GM18858 (cell line): ENCODE measurements at regions not wholly inside any gene's neighbourhood (a gene's known extent, or its start where the extent isn't known, plus 50 kb on each side); places are given as distances from the start of the nearest gene placed in this dataset.

Source experiments
- ATAC-seq: cut with Tn5 transposase; IDR thresholded peaks from one replicate; pipeline ENCODE4 v1.9.1; 2021; ENCODE audit not compliant: unreplicated experiment

DNA sequence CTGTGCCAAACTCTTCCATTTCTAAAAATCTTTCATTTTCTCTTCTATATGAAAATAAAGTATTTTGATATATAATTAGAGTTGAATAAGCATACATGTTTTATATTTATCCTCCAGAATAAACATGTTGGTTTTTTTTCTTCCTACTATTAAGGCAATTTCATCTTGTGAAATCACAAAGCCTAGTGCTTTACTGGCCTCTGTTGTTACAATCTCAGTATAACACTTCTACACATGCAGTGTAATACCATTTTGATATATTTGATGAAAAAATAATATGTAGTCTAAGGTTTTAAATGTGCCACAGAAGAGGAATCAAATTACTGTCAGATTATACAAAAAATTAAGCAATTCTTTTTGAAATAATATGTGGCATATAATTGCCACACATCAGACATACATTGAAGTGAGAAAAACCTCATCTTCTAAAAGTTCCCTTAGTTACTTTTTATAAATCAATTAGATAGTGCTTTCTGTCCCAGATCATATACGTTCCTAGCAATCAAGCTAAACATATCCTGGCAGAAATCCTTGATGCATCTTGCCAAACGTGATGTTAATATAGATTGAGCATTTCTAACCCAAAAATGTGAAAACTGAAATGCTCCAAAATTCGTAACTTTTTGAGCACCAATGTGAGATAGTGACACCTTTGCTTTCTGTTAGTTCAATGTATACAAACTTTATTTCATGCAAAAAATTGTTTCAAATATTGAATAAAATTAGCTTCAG lies 225.1 kb upstream of the MANEA start:
- no peak for ATAC-seq

DNA sequence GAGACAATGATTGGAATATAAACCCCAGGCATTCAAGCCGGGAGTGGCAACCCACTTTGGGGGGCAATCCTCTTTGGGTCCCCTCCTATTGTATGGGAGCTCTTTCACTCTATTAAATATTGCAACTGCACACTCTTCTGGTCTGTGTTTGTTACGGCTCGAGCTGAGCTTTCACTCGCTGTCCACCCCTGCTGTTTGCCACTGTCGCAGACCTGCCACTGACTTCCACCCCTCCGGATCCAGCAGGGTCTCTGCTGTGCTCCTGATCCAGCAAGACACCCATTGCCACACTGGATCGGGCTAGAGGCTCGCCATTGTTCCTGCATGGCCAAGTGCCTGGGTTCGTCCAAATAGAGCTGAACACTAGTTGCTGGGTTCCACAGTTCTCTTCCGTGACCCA lies 222.8 kb upstream of the MANEA start:
- ATAC-seq, result no peak

DNA sequence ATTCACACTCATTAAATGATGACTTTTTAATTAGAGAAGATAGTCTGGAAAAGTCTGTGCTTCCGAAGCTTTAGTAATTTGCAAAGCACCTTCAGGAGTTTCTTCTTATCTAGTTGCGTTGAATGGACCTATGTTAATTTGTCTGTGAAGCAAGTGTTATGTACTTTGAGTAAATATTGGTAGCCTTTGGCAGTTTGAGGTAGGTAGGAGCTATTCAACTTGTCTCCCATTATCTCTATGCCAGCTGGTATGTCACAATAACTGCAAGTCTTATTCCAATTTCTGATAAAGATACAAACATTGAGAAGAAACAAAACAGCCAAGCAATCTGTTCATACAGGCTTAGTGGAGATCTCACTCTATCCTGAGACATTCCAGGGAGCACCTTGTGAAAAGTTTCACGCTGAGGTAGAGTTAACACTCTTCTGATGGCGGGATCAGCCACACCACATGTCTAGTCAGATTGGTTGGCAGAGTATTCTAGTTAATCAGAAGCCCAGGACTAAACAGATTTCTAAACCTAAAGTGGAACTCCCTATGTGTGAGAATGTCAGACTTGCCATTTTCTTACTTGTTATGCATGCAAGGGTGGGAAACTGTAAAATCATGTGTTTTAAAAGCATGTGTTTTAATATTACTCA lies 219.8 kb upstream of the MANEA start:
- ATAC-seq, result no peak

DNA sequence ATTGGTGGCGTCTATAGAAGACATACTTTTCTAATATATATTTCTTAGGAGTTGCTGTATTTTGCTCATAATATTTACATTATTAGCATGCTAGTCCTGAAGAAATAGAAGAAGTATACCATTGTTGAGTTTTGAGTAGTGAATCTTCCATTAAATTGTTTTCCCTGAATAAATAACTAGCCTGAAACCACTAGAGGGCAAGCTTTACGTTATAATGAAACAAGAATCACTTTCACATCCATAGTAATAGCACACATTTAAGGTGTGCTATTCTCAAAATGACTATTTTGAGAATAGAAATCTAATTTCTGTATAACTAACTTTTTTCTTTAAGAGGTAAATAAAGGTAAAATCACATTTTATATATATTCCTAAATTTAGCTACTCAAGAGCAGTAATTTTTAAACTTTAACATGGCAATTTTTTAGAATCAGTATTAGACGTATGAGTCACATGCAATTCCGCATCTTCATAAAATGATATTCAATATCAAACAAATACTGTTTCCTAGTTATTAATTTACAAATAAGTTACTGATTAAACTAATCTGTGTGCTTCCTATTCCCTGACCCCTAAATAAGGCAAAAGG lies 213.2 kb upstream of the MANEA start:
- ATAC-seq, result peak; percentile 91

DNA sequence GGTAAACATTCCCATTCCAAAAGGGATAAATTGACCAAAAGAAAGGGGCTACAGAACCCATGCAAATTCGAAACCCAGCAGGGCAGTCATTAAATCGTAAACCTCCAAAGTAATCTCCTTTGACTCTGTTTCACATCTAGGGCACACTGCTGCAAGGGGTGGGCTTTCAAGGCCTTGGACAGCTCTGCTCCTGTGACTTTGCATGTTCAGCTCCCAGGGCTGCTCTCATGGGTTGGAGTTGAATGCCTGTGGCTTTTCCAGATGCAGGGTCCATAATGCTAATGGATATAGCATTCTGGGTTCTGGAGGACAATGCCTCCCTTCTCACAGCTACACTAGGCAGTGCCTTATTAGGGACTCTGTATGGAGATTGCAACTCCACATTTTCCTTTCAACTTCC lies 211.9 kb upstream of the MANEA start:
- ATAC-seq, result no peak

DNA sequence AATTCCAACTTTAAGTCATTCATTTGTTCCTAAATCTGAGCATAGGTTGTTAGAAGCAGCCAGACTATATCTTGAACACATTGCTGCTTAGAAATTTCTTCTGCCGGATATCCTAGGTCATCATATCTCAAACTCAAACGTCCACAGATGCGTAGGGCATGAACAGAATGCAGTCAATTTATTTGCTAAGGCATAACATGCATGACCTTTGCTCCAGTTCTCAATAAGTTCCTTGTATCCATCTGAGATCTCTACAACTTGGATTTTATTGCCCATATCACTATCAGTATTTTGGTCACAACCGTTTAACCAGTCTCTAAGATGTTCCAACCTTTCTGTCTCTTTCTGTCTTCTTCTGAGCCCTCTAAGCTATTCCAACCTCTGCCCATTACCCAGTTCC lies 210.9 kb upstream of the MANEA start:
- ATAC-seq, result no peak

DNA sequence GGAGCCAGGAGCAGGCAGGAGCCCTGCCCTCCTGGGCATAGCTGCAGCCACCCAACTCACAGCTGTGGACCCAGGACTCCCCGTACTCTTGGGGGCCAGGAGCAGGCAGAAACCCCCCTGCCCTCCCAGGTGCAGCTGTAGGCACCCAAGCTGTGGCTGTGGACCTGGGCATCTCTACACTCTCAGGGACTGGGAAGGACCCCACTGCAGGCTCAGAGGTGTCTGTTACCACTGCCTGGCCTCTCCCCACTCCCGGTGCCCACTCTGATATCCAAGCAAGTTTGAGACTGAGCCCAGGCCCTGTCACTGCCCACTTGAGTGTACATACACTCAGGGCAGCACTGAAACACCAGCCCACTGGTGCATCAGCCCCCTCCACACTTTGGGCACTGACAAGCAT lies 193.5 kb upstream of the MANEA start:
- no peak for ATAC-seq

DNA sequence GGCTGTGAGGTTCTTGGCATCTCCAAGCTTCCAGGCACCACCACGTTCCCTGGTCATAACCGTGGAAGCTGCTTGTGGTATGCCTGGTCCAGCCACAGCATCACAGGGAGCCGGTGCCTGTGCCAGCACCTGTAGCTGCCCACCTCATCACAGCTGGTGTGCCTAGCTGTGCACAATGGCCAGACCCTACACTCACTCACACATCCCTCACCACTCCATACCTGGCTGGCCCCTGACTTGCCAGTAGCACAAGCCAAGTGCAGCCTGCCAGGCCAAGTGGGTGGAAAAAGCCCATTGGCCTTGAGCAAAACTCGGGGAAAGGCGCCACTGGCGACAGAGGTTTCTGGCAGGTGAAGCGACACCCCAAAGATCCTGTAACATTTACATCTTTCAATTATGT lies 192.3 kb upstream of the MANEA start:
- no peak for ATAC-seq

DNA sequence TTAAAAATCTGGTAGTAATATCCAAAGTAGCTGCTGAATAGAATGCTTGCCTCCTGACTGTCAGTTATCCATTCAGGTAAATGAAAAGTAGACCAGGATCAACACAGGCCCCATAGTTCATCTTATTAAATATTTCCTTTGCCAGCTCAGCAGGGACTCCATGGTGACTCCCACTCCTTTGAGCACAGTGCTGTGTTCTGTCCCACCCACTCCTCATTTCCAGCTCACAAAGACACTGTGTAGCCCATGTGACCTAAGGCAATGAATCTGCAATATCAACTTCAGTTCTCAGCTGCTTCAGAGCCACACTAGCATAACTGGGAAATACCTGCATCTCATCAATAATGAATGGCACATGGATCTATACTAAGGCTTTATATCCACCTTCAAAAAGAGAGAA lies 189.5 kb upstream of the MANEA start:
- ATAC-seq, result no peak

DNA sequence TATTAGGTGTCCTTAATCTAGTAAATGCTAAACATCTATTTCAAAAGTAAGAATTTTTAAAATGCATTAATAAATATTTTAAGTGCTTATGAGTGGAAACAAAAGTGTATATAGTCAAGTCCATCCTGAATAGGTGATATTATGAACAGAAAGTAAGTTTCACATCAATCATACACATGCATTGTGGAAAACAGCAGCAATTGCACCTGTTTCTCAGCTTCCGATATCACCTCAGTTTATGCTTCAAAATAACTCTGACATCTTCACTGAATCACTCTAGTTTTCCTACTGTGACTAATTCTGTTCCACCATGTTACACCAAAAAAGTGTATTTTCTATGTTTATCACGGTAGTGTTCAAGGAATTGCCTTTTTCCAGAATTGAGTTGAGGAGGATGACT lies 172.6 kb upstream of the MANEA start:
- ATAC-seq, result no peak

DNA sequence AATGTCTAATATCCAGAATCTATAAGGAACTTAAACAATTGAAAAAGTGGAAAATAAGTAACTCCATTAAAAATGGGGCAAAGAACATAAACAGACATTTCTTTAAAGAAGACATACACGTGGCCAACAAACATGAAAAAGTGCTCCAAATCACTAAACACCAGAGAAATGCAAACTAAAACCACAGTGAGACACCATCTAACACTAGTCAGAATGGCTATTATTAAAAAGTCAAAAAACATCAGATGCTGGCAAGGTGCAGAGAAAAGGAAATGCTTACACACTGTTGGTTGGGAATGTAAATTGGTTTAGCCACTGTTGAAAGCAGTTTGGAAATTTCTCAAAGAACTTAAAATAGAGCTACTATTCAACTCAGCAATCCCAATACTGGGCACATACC lies 169.2 kb upstream of the MANEA start:
- no peak for ATAC-seq

DNA sequence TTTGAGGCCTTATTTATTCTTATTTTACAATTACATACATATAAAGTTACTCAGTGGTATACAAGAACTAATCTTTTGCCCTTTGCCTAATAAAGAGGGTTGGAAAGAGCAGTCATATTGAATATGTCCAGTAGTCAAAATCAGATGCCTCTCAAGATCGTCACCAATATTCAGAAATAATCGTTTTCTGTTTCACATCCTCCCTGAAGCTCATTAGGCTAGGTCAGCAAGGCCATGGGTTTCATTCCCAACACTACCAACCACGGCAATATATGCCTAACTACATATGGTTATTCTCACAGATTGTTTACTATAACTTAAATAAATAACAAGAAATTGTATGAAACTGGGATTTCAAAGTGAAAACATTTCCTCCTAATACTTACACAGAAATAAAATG lies 167.2 kb upstream of the MANEA start:
- no peak for ATAC-seq

DNA sequence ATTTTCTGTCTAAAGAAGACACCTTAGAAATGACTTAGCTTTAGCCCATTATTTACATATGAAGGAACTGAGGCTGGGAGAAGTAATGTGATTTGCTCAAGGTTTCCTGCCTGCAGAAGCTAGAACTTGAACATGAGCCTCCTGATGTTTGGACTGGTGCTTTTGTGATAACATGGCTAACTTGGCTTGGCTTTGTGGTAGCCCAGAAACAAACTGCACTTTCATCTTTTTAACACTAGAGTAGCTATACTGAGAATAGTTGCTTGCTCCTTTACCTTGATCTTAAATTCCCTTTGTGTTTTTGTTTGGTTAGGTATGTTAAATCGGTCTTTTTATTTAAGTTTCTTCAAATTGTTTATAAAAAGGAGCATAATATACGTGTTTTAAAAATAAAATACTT lies 163.5 kb upstream of the MANEA start:
- no peak for ATAC-seq

DNA sequence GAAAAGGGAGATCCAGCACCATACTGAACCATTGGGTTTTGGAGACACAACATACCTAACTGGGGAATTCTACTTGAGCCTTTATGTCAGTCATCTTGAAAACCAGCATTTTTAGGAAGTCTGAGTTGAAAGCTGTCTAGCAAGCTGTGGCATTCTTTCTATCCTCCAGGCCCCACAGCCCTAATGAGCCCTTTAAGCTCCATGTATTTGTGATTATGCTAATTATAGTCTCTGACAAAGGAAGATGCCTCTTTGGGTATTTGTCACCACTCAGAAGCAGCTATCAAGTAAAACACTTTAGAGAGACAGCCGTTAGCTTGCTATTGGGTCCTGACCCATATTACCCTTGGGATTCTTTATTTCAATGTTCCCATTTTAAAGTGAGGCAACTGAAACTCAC lies 159.5 kb upstream of the MANEA start:
- no peak for ATAC-seq

DNA sequence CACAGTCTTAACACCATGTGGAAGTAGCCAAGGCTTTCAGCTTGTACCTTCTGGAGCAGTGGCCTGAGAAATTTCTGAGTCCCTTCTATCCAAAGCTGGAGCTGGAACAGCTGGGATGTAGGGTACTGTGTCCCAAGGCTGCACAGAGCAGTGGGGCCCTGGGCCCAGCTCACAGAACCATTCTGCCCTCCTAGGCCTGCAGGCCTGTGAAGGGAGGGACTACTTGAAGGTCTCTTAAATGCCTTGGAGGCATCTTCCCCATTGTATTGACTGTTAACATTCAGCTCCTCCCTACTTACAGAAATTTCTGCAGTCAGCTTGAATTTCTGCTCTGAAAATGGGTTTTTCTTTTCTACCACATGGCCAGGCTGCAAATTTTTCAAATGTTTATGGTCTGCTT lies 156.5 kb upstream of the MANEA start:
- ATAC-seq, result no peak

DNA sequence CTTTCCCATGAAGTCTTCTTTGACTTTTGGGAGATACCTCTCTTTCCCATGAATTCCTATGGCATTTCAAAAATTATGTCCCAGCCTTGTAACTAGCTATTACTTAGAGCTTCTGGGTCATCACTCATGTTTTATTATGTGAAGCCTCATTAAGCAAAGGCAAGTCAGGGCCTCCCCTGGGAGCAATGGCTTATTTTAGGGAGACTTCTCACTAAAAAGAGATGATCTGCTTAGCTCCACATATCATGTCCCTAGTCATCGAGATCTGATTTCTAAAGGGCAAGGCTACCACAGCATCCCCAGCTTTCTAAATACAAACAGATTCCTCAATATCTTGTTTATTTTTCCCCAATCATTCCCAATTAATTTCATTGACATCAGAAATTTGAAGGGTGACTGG lies 154.0 kb upstream of the MANEA start:
- ATAC-seq, result no peak

DNA sequence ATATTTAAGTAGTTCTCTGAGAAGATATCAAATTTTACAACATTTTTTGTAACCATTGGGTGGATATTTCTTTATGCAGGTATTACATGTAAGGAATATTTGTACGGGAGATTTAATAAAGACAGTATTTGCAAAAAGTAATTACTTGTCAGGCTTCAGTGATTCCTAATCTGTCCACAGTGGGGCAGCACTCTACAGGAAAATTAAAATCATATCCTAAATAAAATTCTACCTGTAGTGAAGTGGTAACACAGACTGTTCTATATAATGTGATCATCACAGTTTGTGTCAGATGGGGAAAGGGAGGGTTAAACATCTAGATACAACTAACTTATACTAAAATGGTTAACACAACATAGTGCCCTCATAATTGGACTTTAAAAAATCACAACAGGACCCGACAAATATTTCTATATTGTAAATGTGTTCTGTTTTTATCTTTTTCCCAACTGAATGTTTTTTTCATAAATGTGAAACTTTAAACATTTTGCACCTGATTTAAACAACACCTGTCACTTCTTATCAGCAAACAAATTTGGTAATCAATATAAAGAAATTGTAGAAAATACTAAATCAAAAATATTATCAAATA lies 145.6 kb upstream of the MANEA start:
- peak; percentile 55 for ATAC-seq

DNA sequence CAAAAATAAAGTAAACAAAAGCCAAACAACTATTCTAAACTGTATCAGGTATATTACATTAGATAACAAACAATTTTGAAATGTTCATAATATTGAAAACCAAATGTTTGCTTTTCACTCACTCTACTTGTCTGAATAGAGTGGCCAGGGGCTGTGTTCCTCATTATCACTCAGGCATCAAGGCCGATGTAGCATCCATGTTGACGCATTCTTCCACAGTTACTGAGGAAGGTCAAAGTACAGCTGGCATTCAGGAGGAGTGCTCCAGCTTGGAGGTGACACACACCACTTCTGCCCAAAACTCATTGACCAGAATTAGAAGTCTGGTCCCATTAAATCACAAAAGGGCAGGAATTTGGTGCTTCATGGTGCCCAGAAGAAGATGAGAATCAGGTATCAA lies 137.6 kb upstream of the MANEA start:
- ATAC-seq, result no peak

DNA sequence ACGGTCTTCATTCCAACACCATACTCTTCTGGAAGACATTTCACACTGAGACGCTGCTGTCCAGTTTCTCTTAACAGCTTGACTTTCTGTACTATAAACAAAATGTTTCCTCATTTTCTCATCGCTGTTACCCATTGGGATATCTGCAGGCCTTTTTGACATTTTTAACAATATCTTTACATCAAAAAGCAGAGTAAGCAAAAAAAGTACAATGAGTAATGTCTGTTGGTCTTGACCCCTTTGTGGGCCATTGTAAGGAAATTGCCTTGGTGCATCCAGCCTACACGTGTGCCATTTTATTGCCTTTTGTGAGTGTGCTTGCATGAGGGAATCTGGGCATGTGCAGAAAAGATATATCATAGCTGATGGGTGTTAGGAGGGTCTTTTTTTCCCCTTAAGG lies 129.1 kb upstream of the MANEA start:
- ATAC-seq, result no peak

DNA sequence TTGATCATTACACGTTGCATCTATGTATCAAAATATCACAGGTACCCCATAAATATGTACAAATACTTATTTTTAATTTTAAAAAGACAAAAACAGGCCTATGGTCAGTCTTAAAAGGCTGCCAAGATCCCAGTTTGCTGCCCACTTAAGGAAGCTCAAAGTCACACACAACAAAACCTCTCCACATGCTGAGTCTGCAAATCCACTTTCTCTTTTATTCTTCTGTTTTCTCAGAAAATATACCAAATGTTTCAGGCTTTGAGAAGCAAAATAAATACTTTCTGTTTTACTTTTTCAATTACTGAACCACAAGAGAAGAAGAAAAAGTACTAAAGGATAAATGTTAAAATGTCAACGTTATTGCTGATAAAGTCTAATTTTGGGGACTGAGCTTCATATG lies 107.8 kb upstream of the MANEA start:
- no peak for ATAC-seq

DNA sequence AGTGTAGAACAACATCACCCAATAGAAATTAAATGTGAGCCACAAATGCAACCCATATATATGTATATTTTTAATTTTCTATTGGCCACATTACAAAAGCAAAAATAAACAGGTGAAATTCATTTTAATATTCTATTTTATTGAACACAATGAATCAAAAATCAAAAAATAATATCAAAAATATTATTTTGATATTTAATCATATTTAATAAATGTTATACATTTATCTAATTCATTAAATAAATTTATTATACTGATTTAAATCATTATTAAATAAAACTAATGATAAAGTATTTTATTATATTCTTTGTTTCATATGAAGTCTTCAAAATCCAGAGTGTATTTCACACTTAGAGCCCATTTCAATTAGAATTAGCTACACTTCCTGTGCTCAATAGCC lies 98.4 kb upstream of the MANEA start:
- ATAC-seq, result no peak

DNA sequence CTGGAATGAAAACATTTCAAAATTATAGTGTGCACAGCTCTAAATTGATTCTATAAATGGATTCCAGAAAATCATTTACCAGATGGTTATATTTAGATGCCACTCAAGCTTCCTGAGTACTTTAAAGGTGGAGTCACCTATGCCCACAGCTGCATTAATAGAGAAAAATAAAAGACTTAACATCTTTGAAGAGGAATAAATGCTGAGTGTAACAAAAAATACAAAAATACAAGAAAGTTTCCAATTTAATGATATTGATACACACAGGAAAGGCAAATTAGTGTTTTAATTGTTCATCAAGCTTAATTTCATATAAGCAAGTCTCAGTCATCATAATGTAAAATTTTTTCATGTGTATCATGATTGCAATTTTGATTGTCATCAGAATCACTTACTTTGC lies 89.5 kb upstream of the MANEA start:
- no peak for ATAC-seq
